DND-41 (cell line): ENCODE measurements at regions not wholly inside any gene's neighbourhood (a gene's known extent, or its start where the extent isn't known, plus 50 kb on each side); places are given as distances from the start of the nearest gene placed in this dataset.
"Not testable (repeated sequence)": the region's sequence is repeated elsewhere in the genome, so short reads cannot be mapped to it uniquely, and the experiment has no call there.

Experiments
- ATAC-seq: fragments of 200-7000 bp; cut with Tn5 transposase; 3 replicates; pipeline ENCODE4 v1.9.1; 2021; ENCODE audit warnings: low read depth; ENCODE audit not compliant: insufficient read depth
- DNase-seq: peaks from one replicate; pipeline ENCODE4 v3.0.0-alpha.2; 2020
- H2AFZ ChIP-seq: 2 replicates; pipeline ENCODE4 v1.6.0; 2012; ENCODE audit warnings: low read depth, low read length
- H3K27ac ChIP-seq: 2 replicates; pipeline ENCODE4 v1.5.1; 2012; ENCODE audit warnings: low read length, inconsistent platforms
- H3K27me3 ChIP-seq: fragments of 200-600 bp; sonication (generic); 2 replicates; pipeline ENCODE4 v1.6.0; 2012; ENCODE audit warnings: low read length, mild to moderate bottlenecking, inconsistent platforms; ENCODE audit not compliant: insufficient read depth, poor library complexity
- H3K36me3 ChIP-seq: 2 replicates; pipeline ENCODE4 v1.5.1; 2012; ENCODE audit warnings: low read length, inconsistent platforms; ENCODE audit not compliant: insufficient read depth
- H3K4me1 ChIP-seq: 2 replicates; pipeline ENCODE4 v1.5.1; 2012; ENCODE audit warnings: mild to moderate bottlenecking, low read length; ENCODE audit not compliant: insufficient read depth
- H3K4me2 ChIP-seq: 2 replicates; pipeline ENCODE4 v1.6.0; 2012; ENCODE audit warnings: mild to moderate bottlenecking, moderate library complexity, low read length, inconsistent platforms; ENCODE audit not compliant: insufficient read depth
- H3K4me3 ChIP-seq, 2 experiments: fragments of 200-600 bp in 1 of 2; shearing (Covaris generic) in 1 of 2; 2 replicates each; pipeline ENCODE4 v1.5.1; 2012 to 2016; ENCODE audit warnings: inconsistent platforms in 2 of 2, low read length in 2 of 2, mild to moderate bottlenecking in 2 of 2, low read depth in 1 of 2, moderate library complexity in 1 of 2
- H3K79me2 ChIP-seq: 2 replicates; pipeline ENCODE4 v1.6.0; 2012; ENCODE audit warnings: low read length, inconsistent platforms; ENCODE audit not compliant: insufficient read depth
- H3K9ac ChIP-seq: 2 replicates; pipeline ENCODE4 v1.6.0; 2012; ENCODE audit warnings: low read depth, mild to moderate bottlenecking, inconsistent platforms, low read length, moderate library complexity
- H3K9me3 ChIP-seq: 2 replicates; pipeline ENCODE4 v1.5.1; 2012; ENCODE audit warnings: low read length, moderate library complexity, mild to moderate bottlenecking, inconsistent platforms; ENCODE audit not compliant: insufficient read depth, severe bottlenecking
- H4K20me1 ChIP-seq: 2 replicates; pipeline ENCODE4 v1.6.0; 2012; ENCODE audit warnings: low read length; ENCODE audit not compliant: insufficient read depth
- CTCF ChIP-seq: IDR thresholded peaks from 2 replicates; pipeline ENCODE4 v1.5.1; 2012; ENCODE audit warnings: borderline replicate concordance, low read length, moderate library complexity, mild to moderate bottlenecking; ENCODE audit not compliant: poor library complexity, severe bottlenecking; ENCODE audit errors: extremely low read depth
- EZH2 ChIP-seq: IDR thresholded peaks from 3 replicates; pipeline ENCODE4 v1.6.1; 2012; ENCODE audit warnings: borderline replicate concordance, low read depth, mild to moderate bottlenecking, moderate library complexity, low read length, inconsistent platforms; ENCODE audit not compliant: severe bottlenecking

- Histone ChIP-seq H4K20me1 (no peaks in the 10 kb centered on the region), H3K4me1 (no peaks in the 10 kb centered on the region), H3K4me3 (no peak overlapping the region), H3K79me2 (no peaks in the 10 kb centered on the region), H3K9me3 (no peaks in the 10 kb centered on the region), H3K36me3 (no peaks in the 10 kb centered on the region), H3K4me2 (no peak overlapping the region), H3K9ac (no peak overlapping the region), H2AFZ (no peak overlapping the region), H3K27me3 (no peaks in the 10 kb centered on the region), H3K27ac (no peak overlapping the region)
- ATAC-seq, result no peak
- TF ChIP-seq EZH2 (no peak), CTCF (no peak)
- no peak for DNase-seq
Observed at GRCh38 chr4:138629669-138630068, 385.9 kb upstream of the NOCT start.

GRCh38 chr4:138627096-138627495, 384.9 kb upstream of the SLC7A11 start:
- no peaks in the 10 kb centered on the region for H3K79me2 ChIP-seq
- no peak overlapping the region for H3K4me3 ChIP-seq
- no peak overlapping the region for H3K4me2 ChIP-seq
- DNase-seq (no peak), ATAC-seq (no peak)
- H3K27ac ChIP-seq, result no peak overlapping the region
- no peak overlapping the region for H2AFZ ChIP-seq
- H3K9me3 ChIP-seq, result no peaks in the 10 kb centered on the region
- TF ChIP-seq EZH2 (no peak), CTCF (no peak)
- H3K36me3 ChIP-seq, result no peaks in the 10 kb centered on the region
- H4K20me1 ChIP-seq, result no peaks in the 10 kb centered on the region
- H3K9ac ChIP-seq, result no peak overlapping the region
- H3K4me1 ChIP-seq, result no peaks in the 10 kb centered on the region
- H3K27me3 ChIP-seq, result no peaks in the 10 kb centered on the region

GRCh38 chr4:138622362-138622761, 380.2 kb upstream of the SLC7A11 start:
- not testable (repeated sequence) for H4K20me1 ChIP-seq, H3K4me2 ChIP-seq, H3K79me2 ChIP-seq, H3K27ac ChIP-seq, ATAC-seq, DNase-seq, H3K36me3 ChIP-seq, H3K9ac ChIP-seq, H3K4me1 ChIP-seq, H3K9me3 ChIP-seq, H3K4me3 ChIP-seq, H3K27me3 ChIP-seq, H2AFZ ChIP-seq

- H3K27me3 ChIP-seq, result no peaks in the 10 kb centered on the region
- H3K4me1 ChIP-seq, result no peaks in the 10 kb centered on the region
- H2AFZ ChIP-seq, result no peak overlapping the region
- no peaks in the 10 kb centered on the region for H3K79me2 ChIP-seq
- TF ChIP-seq CTCF (no peak), EZH2 (no peak)
- ATAC-seq (no peak), DNase-seq (no peak)
- H3K36me3 ChIP-seq, result no peaks in the 10 kb centered on the region
- H3K9me3 ChIP-seq, result peaks cover 5% of the 10 kb centered on the region
- H3K4me2 ChIP-seq, result no peak overlapping the region
- no peak overlapping the region for H3K4me3 ChIP-seq
- H4K20me1 ChIP-seq, result no peaks in the 10 kb centered on the region
- H3K9ac ChIP-seq, result no peak overlapping the region
- no peak overlapping the region for H3K27ac ChIP-seq
Observed at GRCh38 chr4:138616775-138617174, 374.6 kb upstream of the SLC7A11 start.
